Activated naive CD8-positive, alpha-beta T cell treated with anti-CD3 and anti-CD28 coated beads for 36 hours (primary cell): ENCODE measurements at regions not wholly inside any gene's neighbourhood (a gene's known extent, or its start where the extent isn't known, plus 50 kb on each side); places are given as distances from the start of the nearest gene placed in this dataset.
"Not testable (repeated sequence)": the region's sequence is repeated elsewhere in the genome, so short reads cannot be mapped to it uniquely, and the experiment has no call there.

ENCODE experiments used
- DNase-seq: peaks from one replicate; pipeline ENCODE4 v3.0.0; 2021
- H3K27ac Mint-ChIP-seq: one replicate; pipeline ENCODE4 v1.8.0; 2022; ENCODE audit warnings: mild to moderate bottlenecking, moderate library complexity, mixed read lengths
- H3K27me3 Mint-ChIP-seq: one replicate; pipeline ENCODE4 v1.8.0; 2022; ENCODE audit warnings: mild to moderate bottlenecking, mixed read lengths
- H3K36me3 Mint-ChIP-seq: one replicate; pipeline ENCODE4 v1.8.0; 2021; ENCODE audit warnings: mild to moderate bottlenecking, mixed read lengths
- H3K4me1 Mint-ChIP-seq: one replicate; pipeline ENCODE4 v1.8.0; 2021; ENCODE audit warnings: mixed read lengths
- H3K4me3 Mint-ChIP-seq: one replicate; pipeline ENCODE4 v1.8.0; 2022; ENCODE audit warnings: mild to moderate bottlenecking, moderate library complexity, mixed read lengths
- H3K9me3 Mint-ChIP-seq: one replicate; pipeline ENCODE4 v1.8.0; 2022; ENCODE audit warnings: mixed read lengths

GRCh38 chr2:184141866-184142265 is 456.5 kb upstream of the ZNF804A start:
- Mint-ChIP-seq H3K36me3 (no peaks in the 10 kb centered on the region), H3K4me3 (no peak overlapping the region), H3K27ac (no peak overlapping the region), H3K4me1 (no peaks in the 10 kb centered on the region), H3K27me3 (no peaks in the 10 kb centered on the region), H3K9me3 (peaks cover 2% of the 10 kb centered on the region)
- no peak for DNase-seq

GRCh38 chr2:184154438-184154837 is 443.9 kb upstream of the ZNF804A start:
- no peaks in the 10 kb centered on the region for H3K36me3 Mint-ChIP-seq
- H3K4me3 Mint-ChIP-seq, result no peak overlapping the region
- H3K4me1 Mint-ChIP-seq, result no peaks in the 10 kb centered on the region
- no peak overlapping the region for H3K27ac Mint-ChIP-seq
- peaks cover 8% of the 10 kb centered on the region for H3K9me3 Mint-ChIP-seq
- DNase-seq, result no peak
- no peaks in the 10 kb centered on the region for H3K27me3 Mint-ChIP-seq

GRCh38 chr2:184155791-184156190 is 442.5 kb upstream of the ZNF804A start:
- Mint-ChIP-seq H3K9me3 (peaks cover 1% of the 10 kb centered on the region), H3K36me3 (no peaks in the 10 kb centered on the region), H3K27ac (no peak overlapping the region)

GRCh38 chr2:184157141-184157540 is 441.2 kb upstream of the ZNF804A start:
- H3K27ac Mint-ChIP-seq, result no peak overlapping the region
- peaks cover 1% of the 10 kb centered on the region for H3K9me3 Mint-ChIP-seq
- DNase-seq, result no peak
- H3K4me1 Mint-ChIP-seq, result no peaks in the 10 kb centered on the region
- no peak overlapping the region for H3K4me3 Mint-ChIP-seq
- no peaks in the 10 kb centered on the region for H3K27me3 Mint-ChIP-seq
- no peaks in the 10 kb centered on the region for H3K36me3 Mint-ChIP-seq

More at GRCh38 chr2:184155791-184156190, 442.5 kb upstream of the ZNF804A start:
- no peaks in the 10 kb centered on the region for H3K4me1 Mint-ChIP-seq
- DNase-seq, result no peak
- no peak overlapping the region for H3K4me3 Mint-ChIP-seq
- no peaks in the 10 kb centered on the region for H3K27me3 Mint-ChIP-seq

- no peak for DNase-seq
- H3K9me3 Mint-ChIP-seq, result peaks cover 1% of the 10 kb centered on the region
- H3K27ac Mint-ChIP-seq, result no peak overlapping the region
- H3K4me1 Mint-ChIP-seq, result no peaks in the 10 kb centered on the region
- no peaks in the 10 kb centered on the region for H3K27me3 Mint-ChIP-seq
- H3K36me3 Mint-ChIP-seq, result no peaks in the 10 kb centered on the region
- H3K4me3 Mint-ChIP-seq, result no peak overlapping the region
Observed at GRCh38 chr2:184162426-184162825, 435.9 kb upstream of the ZNF804A start.

- not testable (repeated sequence) for H3K27ac Mint-ChIP-seq, DNase-seq, H3K36me3 Mint-ChIP-seq, H3K4me1 Mint-ChIP-seq, H3K27me3 Mint-ChIP-seq, H3K4me3 Mint-ChIP-seq
- peaks cover 11% of the 10 kb centered on the region for H3K9me3 Mint-ChIP-seq
Observed at GRCh38 chr2:184168823-184169222, 429.5 kb upstream of the ZNF804A start.

- Mint-ChIP-seq H3K4me3 (no peak overlapping the region), H3K36me3 (no peaks in the 10 kb centered on the region), H3K27me3 (no peaks in the 10 kb centered on the region), H3K9me3 (peaks cover 11% of the 10 kb centered on the region), H3K27ac (no peak overlapping the region), H3K4me1 (no peaks in the 10 kb centered on the region)
- DNase-seq, result no peak
Observed at GRCh38 chr2:184169366-184169765, 429.0 kb upstream of the ZNF804A start.

- Mint-ChIP-seq H3K9me3 (peaks cover 5% of the 10 kb centered on the region), H3K4me3 (no peak overlapping the region), H3K4me1 (no peaks in the 10 kb centered on the region), H3K36me3 (no peaks in the 10 kb centered on the region), H3K27ac (no peak overlapping the region), H3K27me3 (no peaks in the 10 kb centered on the region)
- no peak for DNase-seq
Observed at GRCh38 chr2:184174493-184175104, 423.7 kb upstream of the ZNF804A start.

GRCh38 chr2:184178229-184178628 is 420.1 kb upstream of the ZNF804A start:
- H3K4me1 Mint-ChIP-seq, result no peaks in the 10 kb centered on the region
- no peak overlapping the region for H3K27ac Mint-ChIP-seq
- no peak overlapping the region for H3K4me3 Mint-ChIP-seq
- no peaks in the 10 kb centered on the region for H3K36me3 Mint-ChIP-seq
- H3K27me3 Mint-ChIP-seq, result no peaks in the 10 kb centered on the region
- no peak for DNase-seq
- H3K9me3 Mint-ChIP-seq, result peaks cover 1% of the 10 kb centered on the region

GRCh38 chr2:184186436-184186835 is 411.9 kb upstream of the ZNF804A start:
- Mint-ChIP-seq H3K4me1 (no peaks in the 10 kb centered on the region), H3K9me3 (peaks cover 1% of the 10 kb centered on the region), H3K36me3 (no peaks in the 10 kb centered on the region), H3K27me3 (no peaks in the 10 kb centered on the region), H3K27ac (no peak overlapping the region), H3K4me3 (no peak overlapping the region)
- DNase-seq, result no peak

- DNase-seq, result no peak
- no peak overlapping the region for H3K27ac Mint-ChIP-seq
- peaks cover 1% of the 10 kb centered on the region for H3K9me3 Mint-ChIP-seq
- H3K4me3 Mint-ChIP-seq, result no peak overlapping the region
- no peaks in the 10 kb centered on the region for H3K4me1 Mint-ChIP-seq
- H3K27me3 Mint-ChIP-seq, result no peaks in the 10 kb centered on the region
- no peaks in the 10 kb centered on the region for H3K36me3 Mint-ChIP-seq
Observed at GRCh38 chr2:184187421-184187971, 410.8 kb upstream of the ZNF804A start.

GRCh38 chr2:184190725-184191124 is 407.6 kb upstream of the ZNF804A start:
- peaks cover 1% of the 10 kb centered on the region for H3K9me3 Mint-ChIP-seq
- H3K36me3 Mint-ChIP-seq, result no peaks in the 10 kb centered on the region
- no peak overlapping the region for H3K27ac Mint-ChIP-seq
- no peak overlapping the region for H3K4me3 Mint-ChIP-seq
- DNase-seq, result no peak
- no peaks in the 10 kb centered on the region for H3K27me3 Mint-ChIP-seq
- H3K4me1 Mint-ChIP-seq, result no peaks in the 10 kb centered on the region

- DNase-seq, result no peak
- Mint-ChIP-seq H3K27ac (no peak overlapping the region), H3K27me3 (no peaks in the 10 kb centered on the region), H3K4me1 (no peaks in the 10 kb centered on the region), H3K36me3 (no peaks in the 10 kb centered on the region), H3K4me3 (no peak overlapping the region), H3K9me3 (no peaks in the 10 kb centered on the region)
Observed at GRCh38 chr2:184192649-184193048, 405.7 kb upstream of the ZNF804A start.

GRCh38 chr2:184197413-184197812 is 400.9 kb upstream of the ZNF804A start:
- H3K27me3 Mint-ChIP-seq, result no peaks in the 10 kb centered on the region
- H3K27ac Mint-ChIP-seq, result no peak overlapping the region
- H3K4me3 Mint-ChIP-seq, result no peak overlapping the region
- H3K9me3 Mint-ChIP-seq, result no peaks in the 10 kb centered on the region
- no peaks in the 10 kb centered on the region for H3K4me1 Mint-ChIP-seq
- H3K36me3 Mint-ChIP-seq, result no peaks in the 10 kb centered on the region
- DNase-seq, result no peak

GRCh38 chr2:184198791-184199190 is 399.5 kb upstream of the ZNF804A start:
- DNase-seq, H3K4me3 Mint-ChIP-seq, H3K4me1 Mint-ChIP-seq, H3K27ac Mint-ChIP-seq, H3K36me3 Mint-ChIP-seq, H3K9me3 Mint-ChIP-seq, H3K27me3 Mint-ChIP-seq: not testable (repeated sequence)

GRCh38 chr2:184199274-184199673 is 399.1 kb upstream of the ZNF804A start:
- Mint-ChIP-seq H3K4me1 (no peaks in the 10 kb centered on the region), H3K9me3 (no peaks in the 10 kb centered on the region), H3K4me3 (no peak overlapping the region), H3K36me3 (no peaks in the 10 kb centered on the region), H3K27me3 (no peaks in the 10 kb centered on the region), H3K27ac (no peak overlapping the region)
- no peak for DNase-seq
